Liver (tissue), 8 donors: ENCODE measurements at regions not wholly inside any gene's neighbourhood (a gene's known extent, or its start where the extent isn't known, plus 50 kb on each side); places are given as distances from the start of the nearest gene placed in this dataset.

Source experiments
- DNase-seq: peaks from one replicate; pipeline ENCODE4 v3.0.0-alpha.2; 2017; ENCODE audit warnings: low spot score
- H3K27ac ChIP-seq, 2 donors: one replicate each; pipeline ENCODE4 v1.7.0; 2013; ENCODE audit warnings: inconsistent platforms in 2 of 2, low read length in 2 of 2, control low read depth in 1 of 2, low read depth in 1 of 2, mild to moderate bottlenecking in 1 of 2
- H3K27me3 ChIP-seq, 4 donors: one replicate each; pipeline versions ENCODE4 v1.6.1 to v1.7.0; 2013; ENCODE audit warnings: low read length in 3 of 4, inconsistent platforms in 1 of 4, mild to moderate bottlenecking in 1 of 4, moderate library complexity in 1 of 4; ENCODE audit not compliant: control insufficient read depth in 4 of 4, insufficient read depth in 4 of 4
- H3K36me3 ChIP-seq, 4 donors: one replicate each; pipeline versions ENCODE4 v1.6.1 to v1.7.0; 2013; ENCODE audit warnings: low read length in 3 of 4, mild to moderate bottlenecking in 3 of 4, low read depth in 1 of 4, moderate library complexity in 1 of 4; ENCODE audit not compliant: control insufficient read depth in 4 of 4, insufficient read depth in 3 of 4
- H3K4me1 ChIP-seq, 4 donors: one replicate each; pipeline versions ENCODE4 v1.6.1 to v1.7.0; 2013; ENCODE audit warnings: low read length in 3 of 4, mild to moderate bottlenecking in 3 of 4, moderate library complexity in 1 of 4; ENCODE audit not compliant: control insufficient read depth in 4 of 4, insufficient read depth in 4 of 4
- H3K4me3 ChIP-seq, 3 donors: one replicate each; pipeline versions ENCODE4 v1.6.1 to v1.7.0; 2013; ENCODE audit warnings: low read length in 3 of 3, control low read depth in 1 of 3, low read depth in 1 of 3, mild to moderate bottlenecking in 1 of 3
- H3K9ac ChIP-seq, 2 donors: one replicate each; pipeline ENCODE4 v1.7.0; 2013; ENCODE audit warnings: low read length in 2 of 2, mild to moderate bottlenecking in 2 of 2, moderate library complexity in 2 of 2, control low read depth in 1 of 2, low read depth in 1 of 2
- H3K9me3 ChIP-seq, 4 donors: one replicate each; pipeline versions ENCODE4 v1.6.1 to v1.7.0; 2013; ENCODE audit warnings: low read length in 3 of 4; ENCODE audit not compliant: control insufficient read depth in 4 of 4
- EGR1 ChIP-seq, 2 donors: IDR thresholded peaks; 2 replicates each; pipeline ENCODE4 v1.6.1; 2016 to 2018; ENCODE audit warnings: antibody characterized with exemption in 2 of 2, low read depth in 2 of 2
- GABPA ChIP-seq, 2 donors: IDR thresholded peaks in 1 of 2; conservative IDR thresholded peaks in 1 of 2; 2 replicates each; pipeline ENCODE4 v1.6.1; 2016; ENCODE audit warnings: antibody characterized with exemption in 2 of 2, mild to moderate bottlenecking in 1 of 2, moderate library complexity in 1 of 2
- HNF4G ChIP-seq: IDR thresholded peaks from 2 replicates; pipeline ENCODE4 v1.6.1; 2016; ENCODE audit warnings: antibody characterized with exemption
- JUND ChIP-seq, 2 donors: IDR thresholded peaks; 2 replicates each; pipeline ENCODE4 v1.6.1; 2016; ENCODE audit warnings: antibody characterized with exemption in 2 of 2
- NR2F2 ChIP-seq: IDR thresholded peaks from 2 replicates; pipeline ENCODE4 v1.6.1; 2016; ENCODE audit warnings: antibody characterized with exemption
- RAD21 ChIP-seq, 2 donors: IDR thresholded peaks; 2 replicates each; pipeline ENCODE4 v1.6.1; 2016; ENCODE audit warnings: antibody characterized with exemption in 2 of 2, mild to moderate bottlenecking in 2 of 2
- RXRA ChIP-seq, 2 donors: IDR thresholded peaks; 2 replicates each; pipeline ENCODE4 v1.6.1; 2017 to 2018; ENCODE audit warnings: antibody characterized with exemption in 2 of 2, mild to moderate bottlenecking in 1 of 2
- TAF1 ChIP-seq: conservative IDR thresholded peaks from 2 replicates; pipeline ENCODE4 v1.6.1; 2016; ENCODE audit warnings: antibody characterized with exemption, mild to moderate bottlenecking
- YY1 ChIP-seq: IDR thresholded peaks from 2 replicates; pipeline ENCODE4 v1.6.1; 2016; ENCODE audit warnings: antibody characterized with exemption, mild to moderate bottlenecking
- WGBS: extraction: QIAGEN DNeasy Blood & Tissue Kit; methylation state at CpG from one replicate; pipeline ENCODE4 v1.1.7; 2013; 5-methylcytosine and 5-hydroxymethylcytosine counted together
- TF ChIP-seq, protein P1 (sequence below): fragments of 150-350 bp; IDR thresholded peaks from 2 replicates; pipeline ENCODE4 v1.5.1; 2017; ENCODE audit warnings: improper control_type of control experiment, low read depth, low read length; ENCODE audit not compliant: missing input control
- TF ChIP-seq, protein P2 (sequence below): IDR thresholded peaks from 2 replicates; pipeline ENCODE4 v1.6.1; 2016; ENCODE audit warnings: antibody characterized with exemption
- TF ChIP-seq, protein P3 (sequence below): IDR thresholded peaks from 2 replicates; pipeline ENCODE4 v1.6.1; 2016; ENCODE audit warnings: antibody characterized with exemption
- TF ChIP-seq, protein P4 (sequence below): IDR thresholded peaks from 2 replicates; pipeline ENCODE4 v1.6.1; 2016; ENCODE audit warnings: antibody characterized with exemption
- TF ChIP-seq, protein P5 (sequence below): IDR thresholded peaks from 2 replicates; pipeline ENCODE4 v1.6.1; 2016; ENCODE audit warnings: antibody characterized with exemption, mild to moderate bottlenecking
- donor health status: healthy.
- donor health status: healthy.
- donor health status: healthy.
- donor health status: healthy.
- donor health status: healthy.

DNA sequence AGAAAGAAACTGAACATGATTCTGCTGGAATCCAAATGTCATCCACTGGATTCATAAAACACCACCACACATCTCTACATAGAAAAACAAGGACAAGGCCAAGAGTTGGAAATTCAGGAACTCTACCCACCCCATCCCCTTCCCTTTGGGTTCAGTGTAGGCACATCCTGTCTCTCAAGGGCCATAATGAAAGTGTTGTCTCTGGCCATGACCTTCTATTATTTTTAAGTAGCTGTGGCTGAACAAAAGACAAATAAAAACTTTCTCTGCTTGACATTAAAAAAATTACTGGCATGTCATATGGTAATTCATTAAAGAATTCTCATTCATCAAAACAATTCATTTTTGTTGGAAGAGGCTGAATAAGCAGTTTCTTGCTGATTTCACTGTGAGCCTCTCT lies 54.9 kb upstream of the ZBTB18 start:
- DNase-seq = no peak

DNA sequence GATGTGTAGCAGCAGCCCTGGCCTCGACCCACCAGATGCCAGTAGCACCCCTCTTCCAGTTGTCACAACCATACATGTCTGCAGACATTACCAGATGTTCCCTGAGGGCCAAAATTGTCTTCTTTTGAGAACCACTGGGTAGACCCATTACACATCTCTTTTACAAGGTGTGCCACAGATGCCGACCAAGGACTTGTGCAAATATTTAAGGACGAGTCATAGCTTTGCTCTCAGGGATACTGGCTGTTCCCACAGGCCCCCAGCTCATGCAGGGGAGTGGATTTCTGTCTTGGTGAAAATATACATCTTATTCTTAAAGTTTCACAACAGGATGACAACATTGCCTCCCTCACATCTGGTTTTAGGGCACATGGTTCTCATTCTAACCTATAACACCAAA lies 59.4 kb upstream of the ZBTB18 start:
- TF ChIP-seq, protein P1, sequence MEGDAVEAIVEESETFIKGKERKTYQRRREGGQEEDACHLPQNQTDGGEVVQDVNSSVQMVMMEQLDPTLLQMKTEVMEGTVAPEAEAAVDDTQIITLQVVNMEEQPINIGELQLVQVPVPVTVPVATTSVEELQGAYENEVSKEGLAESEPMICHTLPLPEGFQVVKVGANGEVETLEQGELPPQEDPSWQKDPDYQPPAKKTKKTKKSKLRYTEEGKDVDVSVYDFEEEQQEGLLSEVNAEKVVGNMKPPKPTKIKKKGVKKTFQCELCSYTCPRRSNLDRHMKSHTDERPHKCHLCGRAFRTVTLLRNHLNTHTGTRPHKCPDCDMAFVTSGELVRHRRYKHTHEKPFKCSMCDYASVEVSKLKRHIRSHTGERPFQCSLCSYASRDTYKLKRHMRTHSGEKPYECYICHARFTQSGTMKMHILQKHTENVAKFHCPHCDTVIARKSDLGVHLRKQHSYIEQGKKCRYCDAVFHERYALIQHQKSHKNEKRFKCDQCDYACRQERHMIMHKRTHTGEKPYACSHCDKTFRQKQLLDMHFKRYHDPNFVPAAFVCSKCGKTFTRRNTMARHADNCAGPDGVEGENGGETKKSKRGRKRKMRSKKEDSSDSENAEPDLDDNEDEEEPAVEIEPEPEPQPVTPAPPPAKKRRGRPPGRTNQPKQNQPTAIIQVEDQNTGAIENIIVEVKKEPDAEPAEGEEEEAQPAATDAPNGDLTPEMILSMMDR = no peak
- TF ChIP-seq JUND (IDR thresholded peaks at IDR 0.05) (no peak), EGR1 (IDR thresholded peaks at IDR 0.05; ENCODE audit: low read depth in 2 of 2) (no peak), NR2F2 (no peak), TAF1 (no peak), HNF4G (no peak), RXRA (IDR thresholded peaks at IDR 0.05) (no peak), GABPA (IDR thresholded peaks at IDR 0.05 in 1 of 2, conservative IDR thresholded peaks at IDR 0.05 in 1 of 2) (no peak), RAD21 (IDR thresholded peaks at IDR 0.05) (no peak)
- TF ChIP-seq, protein P2, sequence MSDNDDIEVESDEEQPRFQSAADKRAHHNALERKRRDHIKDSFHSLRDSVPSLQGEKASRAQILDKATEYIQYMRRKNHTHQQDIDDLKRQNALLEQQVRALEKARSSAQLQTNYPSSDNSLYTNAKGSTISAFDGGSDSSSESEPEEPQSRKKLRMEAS = no peak
- TF ChIP-seq, protein P3, sequence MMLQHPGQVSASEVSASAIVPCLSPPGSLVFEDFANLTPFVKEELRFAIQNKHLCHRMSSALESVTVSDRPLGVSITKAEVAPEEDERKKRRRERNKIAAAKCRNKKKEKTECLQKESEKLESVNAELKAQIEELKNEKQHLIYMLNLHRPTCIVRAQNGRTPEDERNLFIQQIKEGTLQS = no peak
- WGBS = 44% methylated on average over 3 of the region's 3 CpGs
- no peak overlapping the region for H3K4me3 ChIP-seq
- H3K36me3 ChIP-seq = no peaks in the 10 kb centered on the region
- H3K27me3 ChIP-seq = peaks cover 0 to 3% (median 0%) of the 10 kb centered on the region in 4 donors
- no peak overlapping the region for H3K27ac ChIP-seq
- DNase-seq = no peak
- H3K9ac ChIP-seq = no peak overlapping the region
- H3K9me3 ChIP-seq = peaks cover 0 to 2% (median 0%) of the 10 kb centered on the region in 4 donors
- H3K4me1 ChIP-seq = no peaks in the 10 kb centered on the region

More for the DNA sequence above, 54.9 kb upstream of the ZBTB18 start:
- Histone ChIP-seq H3K9me3 (no peaks in the 10 kb centered on the region), H3K4me1 (no peaks in the 10 kb centered on the region), H3K36me3 (no peaks in the 10 kb centered on the region), H3K27ac (no peak overlapping the region), H3K4me3 (no peak overlapping the region), H3K27me3 (peaks cover 0 to 3% (median 0%) of the 10 kb centered on the region in 4 donors), H3K9ac (no peak overlapping the region)
- TF ChIP-seq, protein P3 = no peak
- TF ChIP-seq YY1 (no peak), EGR1 (IDR thresholded peaks at IDR 0.05; ENCODE audit: low read depth in 2 of 2) (no peak), RAD21 (IDR thresholded peaks at IDR 0.05) (no peak), JUND (IDR thresholded peaks at IDR 0.05) (no peak)
- TF ChIP-seq, protein P4, sequence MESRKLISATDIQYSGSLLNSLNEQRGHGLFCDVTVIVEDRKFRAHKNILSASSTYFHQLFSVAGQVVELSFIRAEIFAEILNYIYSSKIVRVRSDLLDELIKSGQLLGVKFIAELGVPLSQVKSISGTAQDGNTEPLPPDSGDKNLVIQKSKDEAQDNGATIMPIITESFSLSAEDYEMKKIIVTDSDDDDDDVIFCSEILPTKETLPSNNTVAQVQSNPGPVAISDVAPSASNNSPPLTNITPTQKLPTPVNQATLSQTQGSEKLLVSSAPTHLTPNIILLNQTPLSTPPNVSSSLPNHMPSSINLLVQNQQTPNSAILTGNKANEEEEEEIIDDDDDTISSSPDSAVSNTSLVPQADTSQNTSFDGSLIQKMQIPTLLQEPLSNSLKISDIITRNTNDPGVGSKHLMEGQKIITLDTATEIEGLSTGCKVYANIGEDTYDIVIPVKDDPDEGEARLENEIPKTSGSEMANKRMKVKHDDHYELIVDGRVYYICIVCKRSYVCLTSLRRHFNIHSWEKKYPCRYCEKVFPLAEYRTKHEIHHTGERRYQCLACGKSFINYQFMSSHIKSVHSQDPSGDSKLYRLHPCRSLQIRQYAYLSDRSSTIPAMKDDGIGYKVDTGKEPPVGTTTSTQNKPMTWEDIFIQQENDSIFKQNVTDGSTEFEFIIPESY = no peak
- TF ChIP-seq, protein P1 = no peak
- TF ChIP-seq, protein P5, sequence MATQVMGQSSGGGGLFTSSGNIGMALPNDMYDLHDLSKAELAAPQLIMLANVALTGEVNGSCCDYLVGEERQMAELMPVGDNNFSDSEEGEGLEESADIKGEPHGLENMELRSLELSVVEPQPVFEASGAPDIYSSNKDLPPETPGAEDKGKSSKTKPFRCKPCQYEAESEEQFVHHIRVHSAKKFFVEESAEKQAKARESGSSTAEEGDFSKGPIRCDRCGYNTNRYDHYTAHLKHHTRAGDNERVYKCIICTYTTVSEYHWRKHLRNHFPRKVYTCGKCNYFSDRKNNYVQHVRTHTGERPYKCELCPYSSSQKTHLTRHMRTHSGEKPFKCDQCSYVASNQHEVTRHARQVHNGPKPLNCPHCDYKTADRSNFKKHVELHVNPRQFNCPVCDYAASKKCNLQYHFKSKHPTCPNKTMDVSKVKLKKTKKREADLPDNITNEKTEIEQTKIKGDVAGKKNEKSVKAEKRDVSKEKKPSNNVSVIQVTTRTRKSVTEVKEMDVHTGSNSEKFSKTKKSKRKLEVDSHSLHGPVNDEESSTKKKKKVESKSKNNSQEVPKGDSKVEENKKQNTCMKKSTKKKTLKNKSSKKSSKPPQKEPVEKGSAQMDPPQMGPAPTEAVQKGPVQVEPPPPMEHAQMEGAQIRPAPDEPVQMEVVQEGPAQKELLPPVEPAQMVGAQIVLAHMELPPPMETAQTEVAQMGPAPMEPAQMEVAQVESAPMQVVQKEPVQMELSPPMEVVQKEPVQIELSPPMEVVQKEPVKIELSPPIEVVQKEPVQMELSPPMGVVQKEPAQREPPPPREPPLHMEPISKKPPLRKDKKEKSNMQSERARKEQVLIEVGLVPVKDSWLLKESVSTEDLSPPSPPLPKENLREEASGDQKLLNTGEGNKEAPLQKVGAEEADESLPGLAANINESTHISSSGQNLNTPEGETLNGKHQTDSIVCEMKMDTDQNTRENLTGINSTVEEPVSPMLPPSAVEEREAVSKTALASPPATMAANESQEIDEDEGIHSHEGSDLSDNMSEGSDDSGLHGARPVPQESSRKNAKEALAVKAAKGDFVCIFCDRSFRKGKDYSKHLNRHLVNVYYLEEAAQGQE = no peak
